ENCODE measurements at regions not wholly inside any gene's neighbourhood (a gene's known extent, or its start where the extent isn't known, plus 50 kb on each side); places are given as distances from the start of the nearest gene placed in this dataset.

DNA sequence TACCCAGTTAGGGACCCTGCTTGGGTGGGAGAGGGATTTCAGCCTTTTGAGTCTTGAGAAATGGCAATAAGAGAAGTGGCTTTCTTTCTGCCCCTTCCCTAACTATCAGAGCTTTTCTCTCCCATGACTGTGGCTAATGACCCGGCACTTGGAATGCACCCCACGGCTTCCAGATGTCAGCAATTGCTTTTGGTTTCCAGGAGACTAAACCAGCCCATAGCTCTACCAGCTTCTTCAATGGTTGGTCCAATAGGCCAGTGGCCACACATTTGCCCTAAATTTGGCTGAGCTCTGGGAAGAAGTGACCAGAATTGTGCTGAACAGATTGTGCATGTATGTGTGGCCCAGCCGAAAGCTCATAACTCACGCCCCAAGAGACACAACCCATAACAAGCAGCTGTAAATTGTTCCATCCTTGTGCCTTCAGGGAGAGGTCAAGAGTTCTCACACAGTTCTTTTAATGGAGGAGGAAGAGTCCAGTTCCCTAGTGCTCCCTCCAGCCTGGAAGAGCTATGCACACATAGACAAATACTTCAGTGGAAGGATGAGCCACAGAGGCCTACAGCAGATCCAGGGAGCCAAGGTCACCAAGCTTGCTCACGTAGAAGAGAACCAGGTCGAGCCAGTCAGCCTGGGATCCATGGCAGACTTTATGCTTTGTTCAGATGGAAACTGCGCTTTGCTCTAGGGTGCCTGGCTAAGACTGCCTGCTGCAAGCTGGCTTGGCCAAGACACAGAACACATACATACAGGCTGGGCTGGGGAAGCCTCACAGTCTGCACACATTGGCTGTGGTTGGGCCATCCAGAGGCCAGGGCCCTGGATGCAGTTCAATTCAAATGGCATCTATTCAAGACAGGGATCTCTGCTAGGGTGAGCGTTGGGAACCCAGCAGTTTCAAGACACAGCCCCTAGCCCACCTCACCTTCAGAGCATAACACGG lies 131.8 kb upstream of the HABP2 start:
- DNase-seq, result no peak

DNA sequence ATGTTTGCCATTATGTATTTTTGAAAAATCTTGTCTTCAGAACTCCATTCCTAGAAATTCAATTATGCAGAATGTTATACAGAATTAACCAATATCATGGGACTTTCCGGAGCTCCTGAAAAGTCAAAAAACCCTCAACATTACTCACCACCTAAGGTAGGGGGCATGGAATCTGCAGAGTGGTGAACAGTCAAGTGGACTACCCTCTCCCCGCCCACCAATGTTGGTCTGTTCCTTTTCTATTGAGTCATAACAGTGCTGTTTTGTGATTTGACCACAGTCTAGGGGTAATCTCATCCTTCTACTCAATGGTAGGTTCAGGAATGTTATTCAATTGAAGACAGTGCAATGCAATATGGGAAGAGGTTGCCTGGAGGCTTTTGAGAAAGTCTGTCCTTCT lies 130.5 kb upstream of the HABP2 start:
- no peak for DNase-seq

DNA sequence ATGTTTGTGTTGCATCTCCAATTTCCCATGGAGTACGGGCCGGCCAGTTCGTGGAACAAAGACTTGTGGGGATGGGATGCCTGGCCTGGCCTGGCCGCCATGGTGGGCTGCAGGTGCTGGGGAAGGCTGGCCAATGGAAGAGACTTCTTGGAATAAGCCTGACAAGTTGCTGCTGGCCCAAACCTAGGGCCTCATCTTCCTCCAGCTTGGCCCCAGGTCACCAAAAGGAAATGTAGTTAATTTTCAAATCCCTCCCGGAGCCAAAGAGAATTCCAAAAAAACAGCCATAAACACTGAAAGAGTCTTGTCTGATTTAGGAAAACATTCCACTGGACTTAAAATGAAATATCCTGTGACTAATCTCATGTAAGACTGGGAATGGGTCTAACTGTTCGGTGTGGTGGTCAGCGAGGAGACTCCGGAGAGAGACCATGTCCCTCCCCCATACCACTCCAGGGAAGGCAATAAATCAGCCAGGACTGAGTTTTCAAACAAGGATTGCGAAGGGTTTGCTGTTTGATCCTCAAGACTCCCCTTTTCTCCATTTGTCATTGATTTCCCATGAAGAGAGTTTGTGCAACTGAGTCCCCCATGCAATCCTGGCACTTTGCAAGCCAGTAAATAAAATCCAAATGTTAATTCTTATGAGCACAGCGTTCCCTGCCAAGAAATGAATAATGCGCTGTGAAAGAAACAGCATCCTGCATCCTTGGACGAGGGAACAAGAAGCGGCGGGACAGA lies 128.7 kb upstream of the HABP2 start:
- DNase-seq, result no peak

DNA sequence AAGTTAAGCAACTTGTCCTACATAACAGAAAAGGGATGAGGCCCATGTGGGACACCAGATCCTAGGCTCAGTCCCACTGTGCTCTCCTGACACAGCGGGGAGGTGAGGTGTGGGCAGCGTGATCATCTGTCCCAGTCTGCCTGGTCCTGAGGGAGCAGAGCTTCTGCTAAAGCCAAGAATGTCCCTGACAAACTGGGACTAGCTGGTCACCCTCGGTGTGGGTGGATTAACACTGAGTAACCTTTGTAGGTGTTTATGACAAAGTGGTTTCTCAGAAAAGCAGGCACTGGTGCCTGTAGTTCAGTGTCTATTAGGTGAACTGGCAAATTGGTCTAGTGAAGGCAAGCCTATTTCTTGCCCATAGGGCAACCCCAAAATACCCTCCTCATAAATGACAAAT lies 127.8 kb upstream of the HABP2 start:
- DNase-seq, result no peak

DNA sequence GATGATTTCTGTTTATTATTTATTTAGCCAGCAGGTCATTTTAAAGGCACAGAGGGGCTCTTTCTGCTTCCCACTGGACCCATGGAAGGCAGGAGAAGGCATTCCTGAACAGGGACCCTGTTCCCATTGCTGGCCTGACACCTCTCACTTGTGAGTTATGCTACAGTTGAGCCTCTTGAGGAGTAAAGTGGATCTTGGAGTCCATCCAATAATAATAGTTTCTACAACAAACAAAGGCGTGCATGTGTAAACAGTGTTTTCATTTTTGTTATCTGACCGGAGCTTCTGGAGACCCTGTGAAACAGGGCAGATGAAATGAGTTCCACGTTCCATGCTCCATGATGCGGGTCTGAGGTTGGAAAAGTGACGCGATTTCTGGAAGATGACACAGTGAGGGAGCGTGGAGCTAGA lies 127.3 kb upstream of the HABP2 start:
- DNase-seq, result no peak

DNA sequence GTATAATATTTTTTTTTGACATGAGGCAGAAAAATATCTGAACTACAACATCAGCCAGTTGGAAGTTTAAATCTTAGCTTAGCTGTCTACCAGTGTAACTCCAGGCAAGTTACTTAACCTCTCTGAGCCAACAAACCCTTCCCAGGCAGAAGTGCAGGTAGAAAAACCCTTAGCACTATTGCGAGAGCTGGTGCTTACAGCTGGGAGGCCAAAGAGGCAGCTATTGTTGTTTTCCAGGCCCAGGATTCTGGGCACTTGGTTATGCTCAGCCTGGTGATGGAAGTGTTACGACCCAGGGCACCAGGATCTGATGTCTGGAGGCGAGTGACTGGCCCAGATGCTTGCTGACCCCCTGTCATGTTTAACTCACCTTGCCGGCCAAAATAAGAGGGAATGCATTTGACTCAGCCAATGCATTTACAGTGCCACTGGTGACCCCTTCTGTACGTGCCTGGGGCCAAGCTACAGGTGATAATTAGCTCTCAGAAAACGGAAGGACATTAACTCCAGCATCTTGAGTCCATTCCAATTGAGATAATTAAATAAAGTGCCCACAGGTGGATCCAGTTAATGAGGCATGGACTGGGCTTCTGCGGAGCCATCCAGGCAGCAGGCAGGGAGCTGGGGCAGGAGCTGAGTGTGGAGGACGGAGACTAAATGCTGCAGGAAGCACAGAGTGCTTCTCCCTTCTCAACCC lies 126.5 kb upstream of the HABP2 start:
- no peak for DNase-seq

DNA sequence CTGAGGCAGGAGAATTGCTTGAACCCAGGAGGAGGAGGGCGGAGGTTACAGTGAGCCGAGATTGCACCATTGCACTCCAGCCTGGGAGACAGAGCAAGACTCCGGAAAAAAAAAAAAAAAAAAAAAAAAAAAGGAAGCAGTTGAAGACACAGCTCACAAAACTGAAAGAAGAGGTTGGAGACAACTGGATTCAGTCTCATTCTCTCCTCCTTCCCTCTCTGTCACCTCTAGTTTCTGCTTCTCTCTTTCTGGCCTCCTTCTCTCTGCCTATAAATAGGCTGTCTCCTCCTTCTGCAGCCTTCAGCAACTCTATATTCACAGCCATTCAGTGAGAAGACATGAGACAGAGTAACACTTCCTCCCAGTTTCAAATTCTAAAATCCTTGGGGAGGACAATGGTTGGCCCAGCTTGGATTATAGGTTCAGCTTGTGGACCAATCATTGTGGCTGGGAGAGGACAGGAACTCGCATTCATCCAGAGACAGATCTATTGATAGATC lies 125.6 kb upstream of the HABP2 start:
- no peak for DNase-seq

DNA sequence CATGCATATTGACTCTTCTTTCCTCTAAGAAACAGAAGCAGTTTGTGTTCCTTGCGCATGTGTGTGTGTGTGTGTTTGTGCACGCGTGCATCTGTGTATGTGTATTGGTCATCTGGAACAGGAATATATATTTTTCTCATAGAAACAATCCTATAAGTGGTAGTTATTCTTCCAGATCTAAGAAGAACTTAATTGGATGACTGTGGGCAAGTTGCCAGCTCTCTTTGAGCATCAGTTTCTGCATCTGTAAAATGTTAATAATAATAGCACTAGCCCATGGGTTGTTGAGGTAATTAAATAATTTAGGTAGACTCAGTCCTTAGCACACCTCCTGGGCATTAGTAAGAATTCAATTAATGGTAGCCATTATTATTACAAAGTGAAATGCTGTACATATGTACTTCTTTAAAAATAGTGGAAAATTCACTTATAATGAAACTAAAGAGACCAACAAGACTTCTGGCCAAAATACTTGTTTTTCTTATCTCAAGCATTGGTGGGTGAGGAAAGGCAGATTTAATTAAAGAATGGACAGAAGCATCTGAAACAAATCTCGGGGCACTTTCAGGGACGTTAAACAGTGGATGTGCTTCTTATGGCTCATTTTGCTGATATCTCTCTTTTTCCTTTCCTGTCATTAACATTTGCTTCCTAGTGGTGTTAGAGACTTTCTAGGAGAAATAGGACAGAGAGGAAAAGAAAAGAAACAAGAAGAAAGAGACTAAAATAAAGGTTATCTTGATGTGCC lies 124.9 kb upstream of the HABP2 start:
- no peak for DNase-seq

DNA sequence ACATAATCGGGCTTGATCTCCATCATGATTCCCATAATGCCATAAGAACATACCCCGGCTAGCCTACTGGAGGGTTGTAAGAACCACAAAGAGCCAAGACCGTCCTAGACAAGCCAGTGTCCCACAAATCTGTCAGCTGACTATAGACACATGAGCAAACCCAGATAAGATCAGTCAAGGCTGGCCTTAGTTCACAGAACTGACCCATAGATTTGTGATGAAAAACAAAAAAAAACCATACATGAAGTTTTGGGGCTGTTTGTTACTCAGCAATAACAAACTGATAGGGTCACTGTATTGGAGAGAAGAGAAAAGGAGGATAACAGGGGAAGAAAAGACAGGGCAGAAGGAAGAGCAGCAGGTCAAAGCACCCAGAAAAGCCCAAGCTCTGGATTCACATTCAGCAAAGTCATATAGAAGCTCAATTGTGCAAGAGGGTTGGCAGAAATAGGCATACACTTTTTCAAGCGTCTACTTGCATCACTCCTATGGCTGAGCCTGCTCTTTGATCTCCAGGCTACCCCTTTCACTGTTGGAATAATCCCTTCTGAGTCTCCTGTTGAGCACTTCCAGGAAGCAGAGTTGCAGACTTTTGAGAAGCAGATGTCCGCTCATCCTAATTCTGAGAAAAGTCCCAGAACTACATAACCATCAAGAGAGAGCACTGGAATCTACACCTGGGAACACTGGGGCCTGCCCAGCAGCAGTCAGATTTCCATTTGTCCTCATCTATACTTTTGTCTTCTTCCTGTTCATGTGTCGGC lies 122.0 kb upstream of the HABP2 start:
- DNase-seq, result no peak

DNA sequence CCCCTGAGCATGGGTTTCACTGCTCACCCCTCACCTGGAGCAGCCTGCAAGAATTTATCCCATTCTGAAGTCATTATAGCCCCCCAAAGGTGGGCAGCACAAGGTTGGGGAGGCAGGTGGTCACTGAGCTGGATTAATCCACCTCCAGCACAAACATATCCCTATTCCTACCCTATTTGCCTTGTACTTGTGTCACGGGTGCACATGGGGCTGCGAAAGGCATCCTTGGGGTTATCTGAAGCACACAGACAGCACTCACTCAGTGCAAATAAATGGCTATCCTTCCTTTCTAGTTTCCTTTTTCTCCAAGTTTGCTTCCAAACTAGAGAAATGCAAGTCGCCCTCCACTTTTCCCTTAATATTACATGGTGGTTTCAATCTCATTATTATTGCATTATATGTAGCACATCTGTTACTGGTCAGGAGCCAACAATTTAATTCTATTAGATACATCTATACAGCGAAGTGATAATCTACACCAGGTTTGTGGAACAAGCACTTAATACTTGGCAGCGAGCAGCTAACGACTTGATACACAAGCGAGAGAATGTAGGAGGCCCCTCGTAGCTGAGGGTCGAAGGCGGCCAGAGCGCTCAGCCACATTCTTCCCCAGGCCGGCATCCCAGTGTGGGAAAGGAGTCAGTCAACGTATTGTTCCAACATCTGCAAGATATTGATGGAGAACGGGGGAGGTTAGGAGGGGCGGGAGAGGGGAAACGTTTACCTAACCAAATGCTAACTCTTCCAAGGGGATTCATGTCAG lies 121.3 kb upstream of the HABP2 start:
- no peak for DNase-seq

DNA sequence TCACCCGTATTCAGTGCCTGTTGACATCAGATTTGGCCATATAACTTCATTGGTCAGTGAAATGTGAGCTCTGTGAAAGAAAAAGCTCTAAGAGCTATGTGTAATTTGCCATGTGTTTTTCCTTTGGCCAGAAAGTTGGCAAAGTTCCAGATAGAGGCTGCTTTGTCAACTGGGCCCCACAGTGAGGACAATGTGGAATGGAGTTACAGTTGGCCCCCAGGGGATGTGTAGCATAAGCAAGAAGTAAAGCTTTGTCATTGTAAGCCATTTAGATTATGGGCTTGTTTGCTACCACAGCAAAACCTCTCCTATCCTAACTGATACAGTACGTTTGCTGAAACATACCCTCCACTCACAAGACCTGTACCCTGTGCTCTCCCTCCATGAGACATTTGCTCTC lies 119.1 kb upstream of the HABP2 start:
- DNase-seq, result no peak

DNA sequence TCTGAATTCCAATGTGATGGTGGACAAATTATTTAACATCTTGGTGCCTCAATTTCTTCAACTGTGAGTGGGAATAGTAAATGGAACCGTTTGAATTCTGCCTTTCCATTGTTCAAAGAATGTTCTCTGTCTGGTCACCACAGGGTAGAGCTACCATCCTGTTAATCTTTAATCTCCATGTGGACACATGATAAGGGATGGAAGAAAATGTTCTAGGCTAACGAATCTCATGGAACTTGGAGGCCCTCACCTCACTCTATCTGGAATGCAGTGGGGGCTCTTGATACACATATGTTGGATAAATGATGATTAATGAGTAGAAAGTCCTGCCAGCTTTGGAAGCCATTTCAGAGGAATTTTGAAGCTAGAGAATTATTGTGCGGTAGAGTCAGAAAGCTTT lies 118.5 kb upstream of the HABP2 start:
- DNase-seq, result no peak

DNA sequence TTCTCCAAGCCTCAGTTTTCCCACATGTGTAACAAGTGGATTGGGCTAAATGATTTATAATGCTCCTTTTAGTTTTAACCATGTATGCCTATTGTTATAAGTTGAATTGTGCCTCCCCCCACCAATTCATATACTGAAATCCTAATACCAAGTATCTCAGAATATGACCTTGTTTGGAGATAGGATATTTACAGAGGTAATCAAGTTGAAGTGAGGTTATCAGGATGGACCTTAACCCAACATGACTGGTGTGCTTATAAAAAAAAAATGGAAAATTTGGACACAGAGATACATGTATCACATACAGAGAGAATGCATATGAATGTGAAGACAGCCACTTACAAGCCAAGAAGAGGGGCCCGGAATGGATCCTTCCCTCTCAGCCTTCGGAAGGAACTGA lies 117.9 kb upstream of the HABP2 start:
- no peak for DNase-seq

DNA sequence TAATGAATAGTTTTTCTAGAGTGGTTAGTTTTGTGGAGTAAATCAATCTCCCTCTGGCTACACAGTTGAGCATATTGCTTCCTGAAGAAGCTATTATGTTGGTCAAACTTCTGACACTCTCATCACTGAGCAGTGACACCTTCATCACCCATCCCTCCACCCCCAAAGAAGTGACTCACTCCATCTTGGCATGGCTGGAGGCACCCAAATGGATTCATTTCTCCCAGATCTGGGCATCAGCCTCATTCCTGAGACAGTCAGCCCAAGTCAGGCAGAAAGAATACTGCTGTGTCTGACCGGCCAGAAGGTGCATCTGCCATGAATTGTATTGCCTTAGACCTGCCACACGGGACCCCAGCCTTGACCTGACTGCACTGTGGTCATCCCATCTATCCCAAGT lies 117.0 kb upstream of the HABP2 start:
- no peak for DNase-seq

DNA sequence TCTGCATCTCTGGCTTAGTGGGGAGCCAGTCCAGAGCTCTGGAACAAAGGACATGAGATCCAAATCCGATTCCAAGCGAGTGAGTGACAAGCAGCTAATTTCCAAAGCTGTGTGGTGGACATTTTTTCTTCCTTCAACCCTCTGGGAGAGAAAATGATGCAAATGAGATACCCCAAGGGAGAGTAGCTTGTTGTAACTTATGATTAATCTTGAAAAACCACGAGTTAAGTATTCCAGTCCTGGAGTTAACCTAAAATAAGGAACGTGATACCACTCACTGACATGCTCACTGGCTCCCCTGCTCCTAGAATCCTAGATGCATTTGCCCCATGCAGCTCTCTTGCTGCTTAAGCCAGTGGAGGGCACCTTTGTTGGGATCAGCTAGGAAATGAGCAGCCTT lies 116.0 kb upstream of the HABP2 start:
- DNase-seq, result no peak

DNA sequence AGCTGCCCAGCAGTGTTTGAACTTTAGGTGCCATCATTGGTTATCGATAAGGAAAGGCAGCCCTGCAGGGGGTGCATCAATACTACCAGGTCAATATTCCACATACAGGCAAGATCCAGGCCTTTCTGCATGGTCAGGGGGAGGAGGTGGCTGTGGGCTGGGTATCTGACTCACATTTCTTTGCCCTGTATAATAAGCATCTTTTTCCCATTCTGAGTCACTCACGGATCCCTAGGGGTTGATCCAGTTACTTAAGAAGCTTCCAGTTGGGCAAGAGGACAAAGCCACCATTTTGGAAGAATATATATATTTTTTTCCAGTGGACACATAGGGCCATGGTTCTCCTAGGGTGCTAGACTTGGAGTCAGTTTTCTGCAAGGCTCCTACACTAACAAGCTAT lies 114.2 kb upstream of the HABP2 start:
- no peak for DNase-seq

DNA sequence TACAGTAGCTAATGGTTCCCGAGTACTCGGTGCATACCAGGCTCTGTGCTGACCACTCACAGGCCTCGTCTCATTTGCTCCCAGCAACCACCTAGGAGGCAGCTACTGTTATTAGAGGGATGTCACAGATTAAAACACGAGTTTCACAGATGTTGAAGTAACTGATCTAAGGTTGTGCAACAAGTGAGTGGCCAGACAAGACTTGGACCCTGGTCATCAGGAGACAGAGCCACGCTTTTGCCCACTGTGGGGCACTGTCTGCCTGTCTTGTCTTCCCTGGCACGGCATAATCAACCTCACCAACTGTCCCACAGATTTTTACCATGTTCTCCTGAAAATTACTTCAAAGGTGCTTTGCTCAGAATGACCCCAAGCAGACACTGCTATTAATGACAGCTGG lies 111.6 kb upstream of the HABP2 start:
- no peak for DNase-seq

DNA sequence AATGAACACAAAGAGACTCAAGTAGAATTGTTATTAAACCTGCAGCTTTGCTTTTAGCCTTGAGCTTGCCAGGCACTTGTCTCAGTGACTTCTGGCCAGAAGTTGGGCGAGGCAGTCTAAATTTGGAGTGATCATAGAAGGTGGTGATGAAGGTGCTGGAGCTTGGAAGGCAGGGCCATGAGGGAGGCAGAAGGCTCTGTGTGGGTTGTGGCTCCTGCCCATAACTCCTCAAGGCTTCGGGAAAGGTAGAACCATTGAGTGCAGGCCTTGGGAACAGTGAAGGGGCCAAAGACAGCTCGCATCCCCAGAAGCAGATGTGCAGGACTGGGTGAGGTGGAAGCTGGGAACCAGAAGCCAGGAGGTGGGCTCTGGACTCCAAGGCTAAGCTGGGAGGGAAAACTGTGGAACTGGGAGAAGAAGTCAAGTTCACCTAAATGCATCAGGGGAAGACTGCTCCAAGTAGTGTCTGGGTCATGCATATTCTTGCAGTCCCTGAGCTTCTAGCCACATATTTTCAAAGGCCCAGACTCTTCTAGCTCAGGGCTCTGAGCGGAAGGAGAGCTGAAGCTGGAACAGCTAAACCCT lies 111.1 kb upstream of the HABP2 start:
- no peak for DNase-seq

DNA sequence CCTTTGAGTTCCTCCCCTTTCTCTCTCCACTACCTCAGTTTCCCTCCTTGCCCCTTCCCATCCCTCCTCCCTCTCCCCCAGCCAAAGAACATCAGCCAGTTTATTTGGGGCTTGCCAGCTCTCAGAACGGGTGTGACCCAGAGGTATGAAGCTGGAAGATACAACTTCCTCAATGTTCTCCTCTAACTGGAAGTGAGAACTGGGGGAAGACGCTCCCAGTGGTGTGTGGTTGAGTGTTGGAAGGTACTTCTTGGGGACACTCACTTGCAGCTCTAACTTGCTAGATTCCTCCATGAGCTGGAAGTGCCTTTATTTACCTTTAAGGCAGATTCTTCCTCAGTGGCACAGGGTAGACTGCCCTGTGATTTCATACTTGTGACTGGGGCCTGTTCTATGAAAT lies 110.5 kb upstream of the HABP2 start:
- no peak for DNase-seq
